C1 segment of cervical spinal cord (tissue), 14 donors: ENCODE measurements at regions not wholly inside any gene's neighbourhood (a gene's known extent, or its start where the extent isn't known, plus 50 kb on each side); places are given as distances from the start of the nearest gene placed in this dataset.
"Not testable (repeated sequence)": the region's sequence is repeated elsewhere in the genome, so short reads cannot be mapped to it uniquely, and the experiment has no call there.

Experiments used
- DNase-seq, 14 donors: peaks; one replicate each; lab custom pipeline; 2025; lab: John Stamatoyannopoulos, UW

- DNase-seq = not testable (repeated sequence)
Measured at GRCh38 chr15:20289538-20290103, 252.0 kb downstream of the GOLGA6L6 start.

GRCh38 chr15:20288800-20289537 is 252.6 kb downstream of the GOLGA6L6 start:
- DNase-seq = not testable (repeated sequence)

GRCh38 chr15:20286559-20286958 is 255.0 kb downstream of the GOLGA6L6 start:
- DNase-seq = not testable (repeated sequence)

GRCh38 chr15:20285696-20286300 is 255.8 kb downstream of the GOLGA6L6 start:
- not testable (repeated sequence) for DNase-seq

GRCh38 chr15:20284891-20285535 is 256.6 kb downstream of the GOLGA6L6 start:
- DNase-seq = not testable (repeated sequence)

- not testable (repeated sequence) for DNase-seq
Measured at GRCh38 chr15:20283651-20284050, 257.9 kb downstream of the GOLGA6L6 start.

- not testable (repeated sequence) for DNase-seq
Measured at GRCh38 chr15:20282491-20282943, 259.1 kb downstream of the GOLGA6L6 start.

- DNase-seq = not testable (repeated sequence)
Measured at GRCh38 chr15:20281567-20282275, 259.9 kb downstream of the GOLGA6L6 start.

GRCh38 chr15:20280933-20281463 is 260.6 kb downstream of the GOLGA6L6 start:
- DNase-seq = no peak

- not testable (repeated sequence) for DNase-seq
Measured at GRCh38 chr15:20280141-20280932, 261.3 kb downstream of the GOLGA6L6 start.

- not testable (repeated sequence) for DNase-seq
Measured at GRCh38 chr15:20279056-20279455, 262.5 kb downstream of the GOLGA6L6 start.

- not testable (repeated sequence) for DNase-seq
Measured at GRCh38 chr15:20278376-20278775, 263.2 kb downstream of the GOLGA6L6 start.

- not testable (repeated sequence) for DNase-seq
Measured at GRCh38 chr15:20277451-20277850, 264.1 kb downstream of the GOLGA6L6 start.

- DNase-seq = not testable (repeated sequence)
Measured at GRCh38 chr15:20276312-20277114, 265.1 kb downstream of the GOLGA6L6 start.

GRCh38 chr15:20275373-20275967 is 266.1 kb downstream of the GOLGA6L6 start:
- not testable (repeated sequence) for DNase-seq

GRCh38 chr15:20272422-20273184 is 269.0 kb downstream of the GOLGA6L6 start:
- no peak for DNase-seq

- no peak for DNase-seq
Measured at GRCh38 chr15:20271647-20272046, 270.0 kb downstream of the GOLGA6L6 start.

GRCh38 chr15:20269956-20270355 is 271.6 kb downstream of the GOLGA6L6 start:
- DNase-seq = not testable (repeated sequence)
